KOPT-K1 (cell line): ENCODE measurements at regions not wholly inside any gene's neighbourhood (a gene's known extent, or its start where the extent isn't known, plus 50 kb on each side); places are given as distances from the start of the nearest gene placed in this dataset.
"Not testable (repeated sequence)": the region's sequence is repeated elsewhere in the genome, so short reads cannot be mapped to it uniquely, and the experiment has no call there.

ENCODE experiments used
- H3K27ac ChIP-seq: fragments of 200-600 bp; sonication (generic); 2 replicates; pipeline ENCODE4 v1.5.1; 2016; ENCODE audit warnings: antibody characterized with exemption, mild to moderate bottlenecking, low read depth, low read length; ENCODE audit not compliant: poor library complexity, severe bottlenecking
- H3K36me3 ChIP-seq: fragments of 200-600 bp; sonication (generic); 2 replicates; pipeline ENCODE4 v1.5.1; 2017; ENCODE audit warnings: antibody characterized with exemption, mild to moderate bottlenecking, low read length, moderate library complexity; ENCODE audit not compliant: insufficient read depth
- H3K9me3 ChIP-seq: fragments of 200-600 bp; sonication (generic); 2 replicates; pipeline ENCODE4 v1.5.1; 2017; ENCODE audit warnings: antibody characterized with exemption, low read length, mild to moderate bottlenecking; ENCODE audit not compliant: insufficient read depth, poor library complexity, severe bottlenecking

DNA sequence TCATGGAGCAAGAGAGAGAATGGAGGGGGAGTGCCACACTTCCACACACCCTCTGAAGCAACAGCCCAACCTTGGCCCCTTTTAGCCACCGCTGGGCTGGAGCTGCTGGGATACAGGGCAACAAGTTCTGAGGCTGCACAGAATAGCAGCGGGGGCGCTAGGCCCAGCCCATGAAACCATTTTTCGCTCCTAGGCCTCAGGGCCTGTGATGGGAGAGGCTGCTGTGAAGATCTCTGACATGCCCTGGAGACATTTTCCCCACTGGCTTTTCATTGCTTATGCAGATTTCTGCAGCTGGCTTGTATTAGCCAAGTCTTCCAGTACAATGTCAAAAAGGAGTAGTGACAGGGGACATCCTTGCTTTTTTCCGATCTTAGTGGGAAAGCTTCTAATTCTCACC, 202.3 kb upstream of the B3GALT2 start:
- Histone ChIP-seq H3K36me3 (no peaks in the 10 kb centered on the region), H3K27ac (no peak overlapping the region), H3K9me3 (no peaks in the 10 kb centered on the region)

GRCh38 chr1:193388165-193388564, 201.8 kb upstream of the B3GALT2 start:
- Histone ChIP-seq H3K36me3 (no peaks in the 10 kb centered on the region), H3K9me3 (no peaks in the 10 kb centered on the region), H3K27ac (no peak overlapping the region)

- H3K36me3 ChIP-seq = no peaks in the 10 kb centered on the region
- no peak overlapping the region for H3K27ac ChIP-seq
- no peaks in the 10 kb centered on the region for H3K9me3 ChIP-seq
These were observed 201.0 kb upstream of the B3GALT2 start for GRCh38 chr1:193387406-193387805.

DNA sequence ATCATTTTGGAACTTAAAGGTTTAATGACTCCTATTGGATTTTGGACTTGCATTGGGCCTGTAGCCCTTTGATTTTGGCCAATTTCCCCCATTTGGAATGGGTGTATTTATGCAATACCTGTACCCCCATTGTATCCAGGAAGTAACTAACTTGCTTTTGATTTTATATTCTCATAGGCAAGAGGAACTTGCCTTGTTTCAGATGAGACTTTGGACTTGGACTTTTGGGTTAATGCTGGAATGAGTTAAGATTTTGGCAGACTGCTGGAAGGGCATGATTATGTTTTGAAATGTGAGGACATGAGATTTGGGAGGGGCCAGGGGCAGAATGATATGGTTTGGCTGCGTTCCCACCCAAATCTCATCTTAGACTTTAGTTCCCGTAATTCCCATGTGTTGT, 192.0 kb upstream of the B3GALT2 start:
- H3K9me3 ChIP-seq, H3K36me3 ChIP-seq: not testable (repeated sequence)

DNA sequence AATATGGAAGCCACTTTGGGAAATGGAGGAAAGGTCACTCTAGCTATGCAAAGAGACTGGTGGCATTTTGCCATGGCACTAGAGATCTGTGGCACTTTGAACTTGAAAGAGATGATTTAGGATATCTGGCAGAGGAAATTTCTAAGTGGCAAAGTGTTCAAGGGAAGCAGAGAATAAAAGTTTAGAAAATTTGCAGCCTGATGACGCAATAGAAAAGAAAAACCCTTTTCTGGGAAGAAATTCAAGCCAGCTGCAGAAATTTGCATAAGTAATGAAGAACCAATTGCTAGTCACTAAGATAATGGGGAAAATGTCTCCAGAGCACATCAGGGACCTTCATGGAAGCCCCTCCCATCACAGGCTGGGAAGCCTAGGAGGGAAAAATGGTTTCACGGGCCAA, 191.1 kb upstream of the B3GALT2 start:
- Histone ChIP-seq H3K27ac (no peak overlapping the region), H3K36me3 (no peaks in the 10 kb centered on the region), H3K9me3 (no peaks in the 10 kb centered on the region)

More for the DNA sequence above, 192.0 kb upstream of the B3GALT2 start:
- not testable (repeated sequence) for H3K27ac ChIP-seq

DNA sequence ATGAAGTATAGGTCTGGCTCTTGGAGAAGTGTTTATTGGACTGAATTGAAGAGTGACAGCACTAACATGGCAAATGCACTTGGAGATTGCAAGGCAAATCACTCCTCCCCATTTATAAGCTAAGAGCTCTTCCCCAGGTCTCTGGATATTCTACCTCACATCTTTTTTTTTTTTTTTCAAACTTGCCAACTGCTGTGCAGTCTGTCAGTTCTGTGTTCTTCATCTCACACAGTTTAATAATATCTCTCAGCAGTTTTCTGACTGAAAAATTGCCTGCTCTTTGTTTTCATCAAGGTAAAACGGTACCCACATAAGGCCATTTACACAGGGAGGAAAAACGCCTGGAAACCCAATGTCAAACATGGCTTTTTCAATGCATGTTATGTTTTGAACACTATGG, 186.1 kb upstream of the B3GALT2 start:
- Histone ChIP-seq H3K27ac (no peak overlapping the region), H3K9me3 (no peaks in the 10 kb centered on the region), H3K36me3 (no peaks in the 10 kb centered on the region)

DNA sequence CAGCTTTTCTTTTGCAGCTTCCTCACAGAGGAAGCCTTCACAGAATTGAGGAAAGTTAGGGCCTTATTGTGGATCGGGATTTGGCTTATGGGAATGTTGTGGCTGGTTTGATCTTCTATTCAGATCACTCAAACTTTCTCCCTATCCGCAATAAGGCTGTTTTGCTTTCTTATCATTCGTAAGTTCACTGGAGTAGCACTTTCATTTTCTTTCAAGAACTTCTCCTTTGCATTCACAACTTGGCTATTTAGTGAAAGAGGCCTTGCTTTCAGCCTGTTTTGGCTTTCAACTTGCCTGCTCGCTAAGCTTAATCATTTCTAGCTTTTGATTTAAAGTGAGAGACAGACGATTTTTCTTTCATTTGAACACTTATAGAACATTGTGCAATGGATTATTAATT, 181.9 kb upstream of the B3GALT2 start:
- Histone ChIP-seq H3K9me3 (no peaks in the 10 kb centered on the region), H3K36me3 (no peaks in the 10 kb centered on the region), H3K27ac (no peak overlapping the region)

GRCh38 chr1:193367863-193368262, 181.4 kb upstream of the B3GALT2 start:
- no peaks in the 10 kb centered on the region for H3K9me3 ChIP-seq
- no peaks in the 10 kb centered on the region for H3K36me3 ChIP-seq
- no peak overlapping the region for H3K27ac ChIP-seq

GRCh38 chr1:193366764-193367507, 180.5 kb upstream of the B3GALT2 start:
- no peaks in the 10 kb centered on the region for H3K36me3 ChIP-seq
- H3K9me3 ChIP-seq = no peaks in the 10 kb centered on the region
- H3K27ac ChIP-seq = no peak overlapping the region

- no peaks in the 10 kb centered on the region for H3K36me3 ChIP-seq
- no peaks in the 10 kb centered on the region for H3K9me3 ChIP-seq
- H3K27ac ChIP-seq = no peak overlapping the region
These were observed 179.6 kb upstream of the B3GALT2 start for GRCh38 chr1:193365966-193366365.

GRCh38 chr1:193359631-193360030, 173.2 kb upstream of the B3GALT2 start:
- no peak overlapping the region for H3K27ac ChIP-seq
- no peaks in the 10 kb centered on the region for H3K9me3 ChIP-seq
- H3K36me3 ChIP-seq = no peaks in the 10 kb centered on the region

DNA sequence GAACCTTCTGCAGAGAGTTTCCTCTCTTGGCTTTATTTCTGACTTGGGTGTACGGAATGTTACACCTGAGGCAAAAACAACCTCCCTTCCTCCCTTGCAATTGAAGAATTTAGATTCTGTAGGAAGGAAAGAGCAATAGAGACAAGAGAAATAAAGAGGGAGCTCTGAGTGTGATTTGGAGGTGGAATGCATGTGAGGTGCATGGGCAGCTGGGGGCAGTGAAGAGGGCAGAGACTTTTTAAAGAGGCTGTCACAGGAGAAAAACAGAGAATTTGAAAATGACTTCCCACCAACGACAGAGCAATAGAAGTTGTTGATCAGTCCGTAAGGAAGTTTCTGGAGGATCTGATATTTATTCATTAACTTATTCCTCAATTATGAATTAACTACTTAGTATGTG, 172.0 kb upstream of the B3GALT2 start:
- Histone ChIP-seq H3K36me3 (no peaks in the 10 kb centered on the region), H3K9me3 (no peaks in the 10 kb centered on the region), H3K27ac (no peak overlapping the region)

DNA sequence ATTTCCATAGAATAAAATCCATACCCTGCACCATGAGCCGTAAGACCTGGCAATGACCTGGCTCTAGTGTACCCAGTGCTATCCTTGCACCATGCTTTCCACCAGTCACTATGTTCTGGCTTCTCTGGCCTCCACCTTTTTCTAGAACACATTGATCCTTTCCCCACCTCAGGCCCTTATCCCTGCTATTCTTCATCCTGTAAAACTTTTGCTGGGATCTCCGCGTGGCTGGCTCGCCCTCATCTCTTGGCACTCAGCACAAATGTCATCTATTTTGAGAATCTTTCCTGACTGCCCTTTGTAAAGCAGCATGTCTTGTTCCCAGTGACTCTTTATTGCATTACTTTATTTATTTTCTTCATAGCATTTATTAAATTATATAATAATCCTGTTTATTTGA, 169.8 kb upstream of the B3GALT2 start:
- no peaks in the 10 kb centered on the region for H3K9me3 ChIP-seq
- no peaks in the 10 kb centered on the region for H3K36me3 ChIP-seq
- no peak overlapping the region for H3K27ac ChIP-seq

DNA sequence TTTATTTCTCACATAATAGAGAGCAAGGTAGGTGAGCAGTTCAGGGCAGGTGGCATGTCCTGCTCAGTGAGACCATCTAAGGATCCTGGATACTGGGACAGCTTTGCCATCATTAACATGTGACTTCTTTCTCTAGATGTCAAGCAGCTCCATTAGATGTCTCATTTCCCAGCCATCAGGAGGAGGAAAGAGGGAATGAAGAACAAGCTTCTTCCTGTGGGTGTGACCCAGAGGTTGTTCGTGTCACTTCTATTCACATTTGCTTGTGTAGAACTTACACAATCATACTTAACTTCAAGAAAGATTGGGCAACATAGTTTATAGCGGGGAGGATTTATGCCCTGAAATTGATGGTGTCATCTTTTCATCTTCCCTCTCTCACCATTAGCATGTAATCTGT, 169.2 kb upstream of the B3GALT2 start:
- no peak overlapping the region for H3K27ac ChIP-seq
- no peaks in the 10 kb centered on the region for H3K9me3 ChIP-seq
- H3K36me3 ChIP-seq = no peaks in the 10 kb centered on the region

DNA sequence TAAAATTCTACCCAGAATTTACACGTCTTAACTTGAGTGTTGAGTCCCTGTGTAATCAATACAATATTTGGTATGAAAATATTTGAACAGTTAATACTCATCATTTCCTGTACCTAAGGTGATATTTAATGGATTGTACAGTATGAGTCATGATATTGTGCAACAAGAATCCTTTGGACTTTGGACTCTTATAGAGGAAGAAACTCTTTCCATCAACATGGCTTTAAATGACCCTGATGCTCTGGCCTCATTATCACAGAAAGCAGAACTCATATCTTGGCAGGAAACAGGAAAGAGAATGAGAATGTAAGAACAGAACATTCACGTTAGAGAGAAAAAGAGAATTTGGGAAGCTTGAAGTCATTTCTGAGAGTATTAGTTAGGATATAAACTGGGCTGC, 168.8 kb upstream of the B3GALT2 start:
- Histone ChIP-seq H3K36me3 (no peaks in the 10 kb centered on the region), H3K27ac (no peak overlapping the region), H3K9me3 (no peaks in the 10 kb centered on the region)

- no peaks in the 10 kb centered on the region for H3K36me3 ChIP-seq
- H3K27ac ChIP-seq = no peak overlapping the region
- H3K9me3 ChIP-seq = no peaks in the 10 kb centered on the region
These were observed 162.5 kb upstream of the B3GALT2 start for GRCh38 chr1:193348769-193349535.
